ENCODE measurements at regions not wholly inside any gene's neighbourhood (a gene's known extent, or its start where the extent isn't known, plus 50 kb on each side); places are given as distances from the start of the nearest gene placed in this dataset.
"Not testable (repeated sequence)": the region's sequence is repeated elsewhere in the genome, so short reads cannot be mapped to it uniquely, and the experiment has no call there.

DNA sequence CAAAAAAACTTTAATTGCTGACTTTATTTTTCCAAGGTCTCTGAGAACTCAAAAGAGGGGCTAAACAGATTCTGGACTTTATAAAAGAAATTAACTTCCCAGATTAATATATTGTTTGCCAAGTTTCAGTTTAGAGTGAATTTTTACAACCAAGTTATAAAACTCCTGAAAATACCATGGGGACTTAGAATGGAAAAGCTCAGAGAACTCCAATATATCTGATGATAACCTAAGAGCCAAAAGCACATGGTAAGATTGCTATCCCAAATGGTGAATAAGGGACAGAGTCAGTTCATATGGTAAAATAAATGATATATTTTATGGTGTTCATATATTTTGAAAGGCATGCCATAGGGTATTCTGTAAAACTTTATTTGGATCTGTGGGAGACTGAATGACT lies 470.9 kb downstream of the TTLL7 start:
- DNase-seq (ENCODE audit: low read depth in 4 of 4, low spot score in 3 of 4), result no peak

DNA sequence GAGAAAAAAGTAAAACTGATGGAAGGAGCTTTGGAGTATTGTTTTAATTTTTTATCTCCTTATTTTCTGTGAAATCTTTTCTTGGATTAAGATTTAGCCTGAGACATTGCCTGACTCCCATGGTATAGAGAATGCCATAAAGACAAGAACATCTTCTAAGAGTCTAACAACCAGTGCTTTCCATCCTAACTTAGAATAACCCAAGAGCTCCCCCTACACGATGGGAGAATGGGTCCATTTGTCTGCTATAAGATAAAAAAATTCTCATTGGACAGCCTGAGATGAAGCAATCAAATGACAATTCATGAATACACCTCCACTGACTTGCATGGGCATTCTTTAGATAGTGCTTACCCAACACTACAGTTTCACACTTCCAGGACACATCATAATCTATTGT lies 478.1 kb downstream of the TTLL7 start:
- DNase-seq (ENCODE audit: low read depth in 4 of 4, low spot score in 3 of 4), result no peak

DNA sequence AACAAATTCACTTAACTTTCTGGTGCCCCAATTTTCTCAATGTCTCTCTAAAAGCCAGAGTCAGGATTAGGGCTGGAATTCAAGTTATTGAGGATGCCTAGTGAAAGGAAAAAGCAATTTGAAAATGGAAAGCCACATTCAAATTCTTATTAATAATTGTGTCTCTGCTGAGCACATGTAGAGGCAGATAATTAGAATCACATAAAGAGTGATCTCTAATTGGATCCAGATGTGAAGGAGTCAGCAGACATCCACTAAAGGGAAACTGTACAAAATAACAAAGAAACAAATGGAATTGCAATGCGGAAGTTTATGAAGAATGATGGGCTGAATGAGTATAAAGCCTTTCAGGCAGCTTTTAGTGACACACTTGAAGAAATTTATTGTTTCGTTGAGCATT lies 482.6 kb downstream of the TTLL7 start:
- no peak for DNase-seq (ENCODE audit: low read depth in 4 of 4, low spot score in 3 of 4)

DNA sequence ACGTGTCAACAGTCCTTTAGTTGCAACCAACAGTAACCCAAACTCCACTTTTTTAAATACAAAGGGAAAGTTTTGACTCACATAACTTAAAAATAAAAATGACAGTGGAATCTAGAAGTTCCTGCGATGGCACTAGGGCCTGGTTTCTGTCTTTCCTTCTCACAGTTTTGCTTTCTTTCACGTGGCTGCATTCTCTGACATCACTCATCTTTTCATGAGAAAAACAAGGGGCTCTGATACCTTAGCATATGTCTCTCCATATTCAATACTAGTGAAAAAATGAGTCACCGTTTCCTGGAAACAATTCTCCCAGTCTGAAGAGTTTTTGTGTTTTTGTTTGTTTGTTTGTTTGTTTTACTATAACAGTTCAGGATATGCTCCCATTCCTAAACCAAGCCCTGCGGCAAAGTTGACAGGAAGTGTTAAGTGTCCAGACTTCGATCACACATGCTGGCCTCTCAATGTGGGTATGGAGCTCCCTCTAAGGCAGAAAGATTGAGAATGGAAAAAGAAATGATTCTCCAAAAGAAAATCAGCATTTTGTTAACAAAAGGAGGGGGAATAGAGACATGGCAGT lies 483.3 kb downstream of the TTLL7 start:
- DNase-seq (ENCODE audit: low read depth in 4 of 4, low spot score in 3 of 4), result no peak

DNA sequence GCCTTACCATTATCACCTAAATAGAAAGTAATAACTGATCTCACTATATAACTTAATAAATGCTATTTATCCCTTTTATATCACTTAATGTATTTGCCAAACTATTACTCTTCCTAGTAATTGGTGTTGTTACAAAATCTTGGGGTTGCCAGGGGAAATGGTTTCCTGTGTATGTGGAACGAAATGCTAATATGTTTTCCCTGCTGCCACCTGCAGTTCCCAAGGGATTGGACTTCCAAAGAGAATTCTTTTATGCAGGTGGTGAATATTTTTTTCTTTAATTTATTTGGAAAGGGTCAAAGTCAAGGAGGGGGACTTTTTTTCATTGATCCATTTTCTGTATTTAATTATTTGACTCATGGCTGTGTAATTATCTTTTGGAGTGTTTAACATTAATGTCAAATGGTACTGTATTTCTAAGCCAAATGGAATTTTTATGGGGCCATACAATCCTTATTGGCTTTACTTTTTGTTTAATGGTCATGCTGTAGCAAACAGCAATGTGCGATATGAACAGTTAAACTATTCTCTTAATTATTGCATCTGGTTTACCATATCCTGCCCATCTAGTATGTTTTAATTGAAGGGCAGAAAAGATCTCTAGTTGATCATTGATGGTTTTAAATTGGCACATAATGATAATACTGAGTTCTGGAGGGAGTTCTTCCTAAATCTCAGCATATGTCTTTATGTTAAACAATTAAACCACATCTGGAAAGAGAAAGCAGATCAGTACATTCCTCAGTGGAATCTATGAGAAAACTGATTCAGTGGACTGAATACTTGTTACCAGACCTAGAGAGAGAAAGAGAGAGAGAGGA lies 486.3 kb downstream of the TTLL7 start:
- no peak for DNase-seq (ENCODE audit: low read depth in 4 of 4, low spot score in 3 of 4)

DNA sequence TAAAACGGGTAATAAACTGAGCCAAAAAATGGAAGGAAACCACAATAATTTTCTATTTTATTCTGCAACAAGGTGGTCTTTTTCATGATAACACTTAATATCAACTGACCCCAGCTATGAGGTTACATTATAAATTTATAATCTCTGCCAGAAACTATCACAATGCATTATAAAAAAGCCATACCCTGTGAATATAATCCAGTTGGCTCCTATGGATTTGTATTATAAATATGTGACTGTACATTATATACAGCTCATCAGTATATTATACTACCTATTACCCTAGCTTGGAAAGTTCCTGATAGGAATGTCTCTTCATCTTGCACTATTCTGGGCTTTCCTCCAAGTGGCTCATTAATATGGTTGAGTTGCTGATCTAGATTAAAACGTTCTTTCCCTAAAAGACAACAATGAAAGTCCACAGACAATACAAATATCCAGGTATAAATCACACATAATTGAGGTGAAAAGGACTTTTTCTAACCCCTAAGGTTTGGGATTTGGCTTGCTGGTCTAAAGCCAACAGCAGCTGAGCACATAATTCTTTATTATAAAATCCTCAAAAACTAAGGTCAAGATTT lies 487.7 kb downstream of the TTLL7 start:
- no peak for DNase-seq (ENCODE audit: low read depth in 4 of 4, low spot score in 3 of 4)

DNA sequence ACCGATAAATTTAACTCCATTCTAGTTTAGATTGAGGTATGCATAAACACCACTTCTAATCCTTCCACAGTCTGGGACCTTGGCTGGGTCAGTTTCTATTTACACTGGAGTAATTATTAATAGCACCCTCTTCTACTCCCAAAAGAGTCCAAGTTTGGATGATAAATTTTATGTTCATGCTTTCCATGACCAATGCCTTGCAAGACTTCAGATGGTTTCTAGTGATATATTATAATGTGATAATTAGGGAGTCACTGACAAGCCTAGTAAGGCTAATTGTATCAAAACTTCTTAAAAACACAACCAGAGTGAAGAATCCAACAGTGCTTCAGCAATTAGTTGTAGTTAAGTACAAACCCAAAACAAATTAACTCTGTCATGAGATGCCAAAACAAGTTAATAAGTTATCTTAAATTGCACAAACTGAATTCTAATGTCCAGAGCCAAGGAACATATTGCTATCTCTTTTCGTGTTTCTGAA lies 489.6 kb downstream of the TTLL7 start:
- DNase-seq (ENCODE audit: low read depth in 4 of 4, low spot score in 3 of 4), result peak in 3 of 4 donors; percentile 22 to 45 (median 27)

DNA sequence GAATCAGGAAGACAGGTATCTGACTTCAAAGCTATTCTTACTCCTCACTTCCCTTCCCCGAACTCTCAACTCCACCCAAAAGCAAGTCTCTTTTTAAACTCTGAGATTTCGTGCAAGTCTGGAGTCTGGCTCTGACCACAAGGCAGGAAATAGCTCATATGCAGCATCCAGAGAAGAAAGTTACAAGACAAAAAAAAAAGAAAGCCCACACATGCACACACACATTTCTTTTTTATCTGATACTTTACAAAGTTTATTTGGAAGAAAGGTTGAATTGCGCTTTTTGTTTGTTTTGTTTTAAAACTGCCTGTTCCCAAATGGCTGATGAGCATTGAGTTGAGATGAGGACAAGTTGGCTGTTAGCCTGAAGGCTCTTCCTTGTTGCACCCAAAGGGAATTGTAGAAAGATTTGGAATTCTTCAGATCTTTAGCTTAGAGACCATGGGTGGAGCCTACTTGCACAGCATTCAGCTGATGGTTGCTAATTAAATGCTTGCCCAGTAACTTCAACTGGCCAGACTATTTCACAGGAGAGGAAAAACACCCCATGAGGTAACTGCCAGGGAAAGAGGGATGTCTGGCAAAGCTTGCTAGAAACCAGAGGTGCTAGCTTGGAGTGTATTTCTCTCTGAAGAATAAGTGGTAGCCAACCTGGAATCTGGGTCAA lies 490.3 kb downstream of the TTLL7 start:
- peak in 3 of 4 donors; percentile 34 to 51 (median 39) for DNase-seq (ENCODE audit: low read depth in 4 of 4, low spot score in 3 of 4)

DNA sequence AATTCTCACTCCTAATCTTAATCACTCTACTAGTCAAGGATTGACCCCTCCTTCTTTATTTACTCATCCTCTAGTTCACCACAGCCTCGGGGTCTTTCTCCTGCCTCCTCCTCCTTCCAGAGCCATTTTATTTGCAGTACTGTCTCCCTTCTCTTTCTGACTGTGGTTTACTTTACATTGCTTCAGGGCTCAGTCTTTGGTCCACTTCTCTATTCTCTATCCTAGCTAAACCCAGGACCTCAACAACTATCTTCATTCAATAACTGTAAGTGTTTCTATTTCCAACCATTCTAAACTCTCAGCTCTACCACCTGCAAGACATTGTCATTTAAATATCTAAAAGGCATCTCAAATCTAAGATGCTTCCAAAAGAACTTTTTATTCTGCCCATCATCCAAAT lies 493.8 kb downstream of the TTLL7 start:
- DNase-seq (ENCODE audit: low read depth in 4 of 4, low spot score in 3 of 4), result no peak

DNA sequence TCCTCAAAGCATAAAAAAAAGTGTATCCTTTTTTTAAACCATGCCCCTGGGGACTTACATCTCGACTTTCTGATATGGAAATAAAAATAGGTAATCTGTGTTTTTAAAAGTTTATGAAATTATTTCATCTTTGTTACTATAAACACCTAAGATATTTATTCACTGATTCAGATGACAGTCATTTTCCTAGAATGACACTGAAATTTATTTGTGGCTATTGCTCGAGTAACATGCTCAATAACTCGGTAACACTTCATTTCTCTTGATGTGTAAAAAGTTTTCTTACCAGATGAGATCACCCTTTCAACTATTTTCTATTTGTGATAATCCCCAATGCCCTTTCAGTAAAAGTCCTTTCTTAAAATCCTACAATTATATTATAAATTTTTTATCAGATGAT lies 495.8 kb downstream of the TTLL7 start:
- no peak for DNase-seq (ENCODE audit: low read depth in 4 of 4, low spot score in 3 of 4)

DNA sequence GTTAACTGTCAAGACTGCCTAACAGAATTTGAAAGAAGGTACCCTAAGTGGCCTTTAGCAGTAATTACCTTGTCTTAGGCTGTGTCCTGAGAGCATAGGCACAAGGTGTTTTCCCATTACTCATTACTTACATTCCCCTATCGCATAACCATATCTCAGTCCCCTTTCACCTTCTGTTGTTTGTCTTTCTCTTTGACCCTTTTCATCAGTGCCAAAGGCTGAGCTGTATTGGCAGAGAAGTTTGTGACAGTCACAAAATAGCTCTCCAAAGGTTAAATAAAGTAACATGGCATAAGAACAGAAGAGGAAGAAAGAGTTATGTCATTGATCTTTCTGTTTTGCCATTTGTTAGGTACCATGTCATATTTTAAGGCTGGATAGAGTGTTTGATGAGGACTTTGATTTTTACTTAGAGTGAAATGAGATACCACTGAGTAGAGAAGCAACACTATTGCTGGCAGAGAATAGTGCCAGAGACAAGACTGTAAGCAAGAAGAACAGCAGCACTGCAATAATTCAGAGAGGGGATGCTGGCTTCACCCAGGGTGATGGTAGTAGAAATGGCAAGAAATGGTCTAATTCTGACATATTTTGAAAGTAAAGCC lies 497.8 kb downstream of the TTLL7 start:
- no peak for DNase-seq (ENCODE audit: low read depth in 4 of 4, low spot score in 3 of 4)

DNA sequence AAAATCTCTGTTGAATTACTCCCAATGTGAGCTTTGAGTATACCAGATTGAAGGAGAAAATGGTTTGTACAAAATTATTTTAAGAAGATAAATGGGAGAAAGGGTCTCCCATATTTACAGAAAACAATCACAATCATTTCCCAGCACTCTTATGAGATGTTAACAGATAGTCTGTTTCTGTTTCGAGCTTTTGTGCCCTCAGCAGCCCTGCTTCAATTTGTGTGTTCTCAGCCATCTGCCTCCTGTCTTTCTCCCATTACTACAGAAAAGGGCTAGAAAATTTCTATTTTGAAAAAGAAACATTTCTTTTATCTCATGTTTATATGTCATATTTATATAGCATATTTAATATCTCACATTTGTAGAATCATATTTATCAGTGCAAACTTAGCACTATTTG lies 498.4 kb downstream of the TTLL7 start:
- DNase-seq (ENCODE audit: low read depth in 4 of 4, low spot score in 3 of 4), result no peak

DNA sequence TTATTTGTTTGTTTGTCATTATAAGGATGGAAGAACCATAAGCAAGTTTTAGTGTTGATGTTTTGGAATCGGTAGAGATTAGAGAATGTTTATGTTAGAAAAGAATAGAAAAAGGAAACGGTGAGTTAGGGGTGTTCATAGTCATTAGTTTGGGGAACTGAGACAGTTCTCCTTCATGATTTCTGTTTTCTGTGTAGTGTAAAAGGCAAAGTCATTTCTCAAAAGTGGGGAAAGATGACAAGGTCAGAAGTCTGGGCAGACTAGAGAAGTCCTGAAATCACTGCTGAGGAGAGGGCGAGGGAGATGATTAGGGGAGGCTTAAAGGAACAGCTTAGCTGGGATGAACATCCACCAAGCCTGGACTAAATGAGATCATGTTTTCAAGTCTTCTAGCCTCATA lies 498.9 kb downstream of the TTLL7 start:
- no peak for DNase-seq (ENCODE audit: low read depth in 4 of 4, low spot score in 3 of 4)

DNA sequence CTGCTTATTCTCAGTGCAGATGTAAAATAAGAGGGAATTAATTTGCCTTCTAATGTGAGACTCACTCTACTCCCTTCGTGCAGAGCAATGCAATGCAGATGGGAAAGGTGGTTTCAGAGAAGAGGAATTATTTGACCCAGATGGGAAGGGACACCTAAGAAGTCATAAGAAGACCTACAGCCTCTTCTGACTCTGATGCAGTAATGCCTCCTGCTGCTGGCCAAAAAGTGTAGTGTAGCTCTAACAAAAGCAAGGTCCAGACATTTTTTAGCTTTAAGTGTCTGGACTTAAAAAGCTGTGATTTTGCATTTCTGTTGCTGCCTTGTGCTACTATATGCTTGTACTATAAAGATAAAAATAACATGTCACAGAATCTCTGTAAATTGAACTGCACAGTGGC lies 501.4 kb downstream of the TTLL7 start:
- DNase-seq (ENCODE audit: low read depth in 4 of 4, low spot score in 3 of 4), result no peak

DNA sequence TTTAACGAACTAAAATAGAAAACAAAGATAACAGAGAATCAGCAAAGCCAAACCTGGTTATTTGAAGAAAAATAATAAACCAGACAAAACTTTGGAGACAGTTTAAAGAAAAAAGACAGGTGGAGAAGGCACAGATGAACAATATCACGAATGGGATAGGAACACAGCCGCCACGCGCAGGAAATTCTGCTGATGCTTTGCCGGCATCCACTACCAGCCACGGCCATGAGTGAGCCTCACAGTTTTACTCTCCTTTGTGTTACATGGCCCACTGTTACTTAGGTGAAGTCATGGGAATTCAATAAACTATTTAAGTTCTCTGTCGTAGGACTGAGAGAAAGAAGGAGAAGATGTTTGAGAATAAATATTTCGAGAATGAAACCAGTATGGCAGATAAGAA lies 503.4 kb downstream of the TTLL7 start:
- no peak for DNase-seq (ENCODE audit: low read depth in 4 of 4, low spot score in 3 of 4)

DNA sequence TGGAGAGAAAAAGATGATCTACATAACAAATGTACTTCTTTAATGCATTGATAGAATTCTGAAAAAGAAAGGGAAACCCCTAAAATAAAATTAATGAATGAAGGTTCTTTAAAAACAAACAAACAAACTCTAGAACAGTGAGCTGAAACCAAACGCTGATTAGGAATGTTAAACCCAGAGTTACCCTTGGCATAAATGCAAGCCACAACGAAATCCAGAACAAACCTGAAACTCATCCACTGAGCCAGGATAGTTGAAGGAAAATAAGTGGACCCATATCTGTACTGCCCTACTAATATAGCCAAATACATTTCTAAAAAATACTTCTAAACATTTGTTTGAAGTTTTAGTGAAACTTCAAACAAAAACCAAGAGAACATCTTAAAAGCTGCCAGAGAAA lies 505.3 kb downstream of the TTLL7 start:
- no peak for DNase-seq (ENCODE audit: low read depth in 4 of 4, low spot score in 3 of 4)

DNA sequence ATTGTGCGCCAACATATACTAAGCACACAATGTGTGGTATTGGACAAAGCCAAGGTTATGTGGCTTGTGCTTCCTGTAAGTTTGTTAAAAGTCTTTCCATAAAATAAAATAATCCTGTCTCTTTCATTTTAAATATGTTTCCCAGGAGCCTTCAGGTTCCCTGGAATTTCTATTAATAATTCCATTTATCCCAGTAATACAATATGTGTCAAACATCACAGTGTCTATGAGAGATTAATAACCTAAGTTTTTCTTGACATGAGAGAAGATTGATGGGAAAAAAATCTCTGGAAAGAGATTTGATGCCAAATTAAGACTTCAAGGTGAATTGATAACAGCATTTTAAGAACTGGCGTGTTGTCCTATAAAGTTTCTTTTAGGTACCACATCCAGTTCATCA lies 507.0 kb downstream of the TTLL7 start:
- DNase-seq (ENCODE audit: low read depth in 4 of 4, low spot score in 3 of 4), result no peak

DNA sequence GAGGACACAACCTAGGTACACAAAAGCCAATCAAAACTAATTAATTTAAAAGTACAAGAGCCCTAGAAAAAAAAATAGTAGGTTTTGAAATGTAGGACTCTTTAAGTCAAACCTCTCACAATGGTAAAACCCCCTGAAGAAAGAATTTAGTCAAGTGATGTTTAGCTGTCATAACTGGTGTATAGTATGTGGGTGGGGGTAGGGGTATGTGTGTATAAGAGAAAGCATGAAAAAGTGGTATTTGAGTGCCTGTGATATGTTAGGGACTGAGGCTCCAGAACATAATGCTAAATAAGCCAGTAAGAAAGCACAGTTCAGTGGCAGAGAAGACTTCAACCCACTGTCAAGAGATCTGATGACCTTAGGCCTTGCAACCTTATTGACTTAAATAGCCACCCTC lies 507.9 kb downstream of the TTLL7 start:
- no peak for DNase-seq (ENCODE audit: low read depth in 4 of 4, low spot score in 3 of 4)

DNA sequence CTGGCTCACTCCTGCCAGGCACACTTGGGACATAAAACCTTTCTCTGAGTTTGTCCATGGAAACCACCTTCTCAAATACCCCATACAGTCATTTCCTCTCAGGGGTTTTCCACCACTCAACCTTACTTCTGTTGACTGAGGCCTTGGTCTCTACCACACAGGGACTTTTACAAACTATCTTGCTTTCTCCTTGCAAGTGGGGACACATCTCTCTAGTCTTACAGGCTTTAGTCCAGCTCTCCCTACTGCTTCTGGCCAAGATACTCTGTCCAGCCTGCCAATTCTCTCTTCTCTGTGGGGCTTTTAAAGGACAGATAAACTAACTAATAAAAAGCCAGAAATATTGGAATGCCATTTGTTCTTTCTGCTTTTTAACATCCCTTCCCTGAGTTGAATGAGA lies 510.8 kb downstream of the TTLL7 start:
- DNase-seq (ENCODE audit: low read depth in 4 of 4, low spot score in 3 of 4), result not testable (repeated sequence)

DNA sequence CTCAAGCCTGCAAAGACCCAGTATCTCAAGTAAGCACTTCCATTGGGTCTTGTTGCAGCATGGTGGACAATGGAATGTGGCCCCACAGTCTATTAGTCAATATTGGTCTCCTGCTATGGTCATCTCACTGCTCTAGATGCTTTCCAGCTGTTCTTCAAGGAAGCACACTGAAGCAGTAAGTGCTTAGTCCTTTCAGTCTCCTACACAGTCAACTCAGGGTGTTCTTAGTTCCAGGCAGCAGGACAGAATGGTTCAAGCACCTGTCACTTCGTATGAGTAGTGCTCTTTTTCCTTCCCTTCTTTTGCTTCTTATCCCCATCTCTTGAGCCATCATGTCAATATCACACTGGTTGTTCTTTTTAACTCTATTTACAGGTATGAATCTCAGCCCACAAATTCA lies 511.5 kb downstream of the TTLL7 start:
- not testable (repeated sequence) for DNase-seq (ENCODE audit: low read depth in 4 of 4, low spot score in 3 of 4)
